ENCODE measurements at regions not wholly inside any gene's neighbourhood (a gene's known extent, or its start where the extent isn't known, plus 50 kb on each side); places are given as distances from the start of the nearest gene placed in this dataset.
A peak's percentile ranks its signal among the peaks of the same experiment; 100 is the strongest.
"Not testable (repeated sequence)": the region's sequence is repeated elsewhere in the genome, so short reads cannot be mapped to it uniquely, and the experiment has no call there.

GRCh38 chr9:30310711-30311110 lies 2073.7 kb upstream of the ACO1 start:
- Histone ChIP-seq H3K9ac (no peak overlapping the region), H3K4me2 (peak overlapping the region in 1 of 11 experiments; percentile 41; a peak in 1 of 22 replicates), H3K9me3 (replicated peaks in 1 of 11) (no peaks in the 10 kb centered on the region), H3K27me3 (no peaks in the 10 kb centered on the region), H3K4me3 (no peak overlapping the region), H3K36me3 (no peaks in the 10 kb centered on the region), H3K4me1 (peaks cover 0 to 8% (median 0%) of the 10 kb centered on the region in 10 experiments; a peak in 2 of 20 replicates), H4K20me1 (no peaks in the 10 kb centered on the region), H3K27ac (no peak overlapping the region)
- TF ChIP-seq Cebpa-rat (IDR thresholded peaks at IDR 0.05) = no peak

GRCh38 chr9:30329431-30329830 lies 2055.0 kb upstream of the ACO1 start:
- Histone ChIP-seq H3K9me3 (replicated peaks in 1 of 11) (no peaks in the 10 kb centered on the region), H3K27ac (no peak overlapping the region), H3K9ac (no peak overlapping the region), H3K4me3 (no peak overlapping the region), H3K27me3 (no peaks in the 10 kb centered on the region), H3K4me1 (no peaks in the 10 kb centered on the region), H4K20me1 (no peaks in the 10 kb centered on the region), H3K4me2 (no peak overlapping the region), H3K36me3 (no peaks in the 10 kb centered on the region)
- TF ChIP-seq Cebpa-rat (IDR thresholded peaks at IDR 0.05) = no peak

DNA sequence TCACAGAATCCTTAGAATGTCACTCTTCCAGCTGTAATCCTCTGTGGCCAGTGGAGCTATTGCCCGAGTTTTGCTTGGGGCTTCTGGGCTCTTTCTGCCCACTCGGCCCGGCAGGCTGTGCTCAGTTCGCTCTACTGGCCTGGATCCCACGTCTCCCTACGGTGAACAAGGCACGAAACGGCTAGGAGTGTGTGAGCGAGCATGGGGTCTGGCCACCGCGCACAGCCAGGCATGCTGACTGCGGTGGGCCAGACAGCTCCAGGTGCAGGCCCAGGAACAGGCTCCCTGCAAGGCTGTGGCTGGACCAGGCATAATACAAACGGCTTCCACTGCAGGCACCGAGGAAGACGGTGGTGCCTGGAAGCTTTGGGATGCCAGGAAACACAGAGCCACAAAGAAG lies 2035.5 kb upstream of the ACO1 start:
- Histone ChIP-seq H3K9ac (no peak overlapping the region), H3K4me3 (no peak overlapping the region), H3K27ac (no peak overlapping the region), H3K27me3 (no peaks in the 10 kb centered on the region), H3K9me3 (replicated peaks in 1 of 11) (peaks cover 0 to 3% (median 0%) of the 10 kb centered on the region in 11 experiments; a peak in 1 of 22 replicates), H3K4me2 (no peak overlapping the region), H3K4me1 (no peaks in the 10 kb centered on the region), H4K20me1 (no peaks in the 10 kb centered on the region), H3K36me3 (no peaks in the 10 kb centered on the region)
- no peak for TF ChIP-seq Cebpa-rat (IDR thresholded peaks at IDR 0.05)

GRCh38 chr9:30349526-30350513 lies 2034.6 kb upstream of the ACO1 start:
- no peaks in the 10 kb centered on the region for H3K36me3 ChIP-seq
- no peak overlapping the region for H3K4me2 ChIP-seq
- H3K9me3 ChIP-seq (replicated peaks in 1 of 11) = peaks cover 0 to 3% (median 0%) of the 10 kb centered on the region in 11 experiments; a peak in 1 of 22 replicates
- H3K9ac ChIP-seq = no peak overlapping the region
- TF ChIP-seq Cebpa-rat (IDR thresholded peaks at IDR 0.05) = no peak
- no peaks in the 10 kb centered on the region for H3K27me3 ChIP-seq
- no peak overlapping the region for H3K27ac ChIP-seq
- no peak overlapping the region for H3K4me3 ChIP-seq
- no peaks in the 10 kb centered on the region for H4K20me1 ChIP-seq
- H3K4me1 ChIP-seq = no peaks in the 10 kb centered on the region

- Histone ChIP-seq H3K27me3 (no peaks in the 10 kb centered on the region), H3K9ac (no peak overlapping the region), H3K36me3 (no peaks in the 10 kb centered on the region), H3K9me3 (replicated peaks in 1 of 11) (no peaks in the 10 kb centered on the region), H4K20me1 (no peaks in the 10 kb centered on the region), H3K4me2 (no peak overlapping the region), H3K4me1 (no peaks in the 10 kb centered on the region), H3K4me3 (no peak overlapping the region), H3K27ac (no peak overlapping the region)
- no peak for TF ChIP-seq Cebpa-rat (IDR thresholded peaks at IDR 0.05)
Measured at GRCh38 chr9:30356221-30356620, 2028.2 kb upstream of the ACO1 start.

- no peaks in the 10 kb centered on the region for H3K4me1 ChIP-seq
- no peaks in the 10 kb centered on the region for H4K20me1 ChIP-seq
- no peak overlapping the region for H3K27ac ChIP-seq
- no peak overlapping the region for H3K9ac ChIP-seq
- H3K27me3 ChIP-seq = no peaks in the 10 kb centered on the region
- H3K36me3 ChIP-seq = no peaks in the 10 kb centered on the region
- H3K4me3 ChIP-seq = no peak overlapping the region
- no peaks in the 10 kb centered on the region for H3K9me3 ChIP-seq (replicated peaks in 1 of 11)
- no peak for TF ChIP-seq Cebpa-rat (IDR thresholded peaks at IDR 0.05)
- H3K4me2 ChIP-seq = no peak overlapping the region
Measured at GRCh38 chr9:30362373-30362772, 2022.1 kb upstream of the ACO1 start.

DNA sequence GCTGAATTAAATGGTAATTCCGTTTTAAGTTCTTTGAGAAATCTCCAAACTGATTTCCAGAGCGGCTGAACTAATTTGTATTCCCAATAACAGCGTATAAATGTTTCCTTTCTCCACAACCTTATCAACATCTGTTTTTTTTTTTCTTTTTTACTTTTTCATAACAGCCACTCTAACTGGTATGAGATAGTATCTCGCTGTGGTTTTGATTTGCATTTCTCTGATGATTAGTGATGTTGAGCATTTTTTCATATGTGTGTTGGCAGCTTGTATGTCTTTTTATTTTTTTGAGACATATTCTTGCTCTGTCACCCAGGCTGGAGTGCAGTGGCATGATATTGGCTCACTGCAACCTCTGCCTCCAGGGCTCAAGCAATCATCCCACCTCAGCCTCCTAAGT lies 2018.3 kb upstream of the ACO1 start:
- not testable (repeated sequence) for H3K4me2 ChIP-seq; H4K20me1 ChIP-seq; H3K9ac ChIP-seq; H3K27ac ChIP-seq; H3K36me3 ChIP-seq; H3K4me3 ChIP-seq; H3K27me3 ChIP-seq; H3K9me3 ChIP-seq (replicated peaks in 1 of 11); H3K4me1 ChIP-seq

DNA sequence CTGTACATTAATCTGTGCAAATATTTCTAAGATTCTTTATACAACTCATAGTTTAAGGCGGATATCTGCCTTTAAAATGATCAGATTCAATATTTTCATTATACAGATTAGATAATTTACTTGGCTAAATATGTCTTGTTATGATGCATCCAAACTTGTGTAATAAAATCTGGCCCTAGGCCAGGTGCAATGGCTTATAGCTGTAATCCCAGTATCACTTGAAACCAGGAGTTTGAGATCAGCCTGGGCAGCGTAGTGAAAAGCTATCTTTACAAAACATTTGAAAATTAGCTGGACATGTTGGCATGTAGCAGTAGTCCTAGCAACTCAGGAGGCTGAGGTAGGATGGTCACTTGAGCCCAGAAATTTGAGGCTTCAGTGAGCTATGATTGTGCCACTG lies 2002.2 kb upstream of the ACO1 start:
- Histone ChIP-seq H4K20me1 (no peaks in the 10 kb centered on the region), H3K4me2 (no peak overlapping the region)
- no peak for TF ChIP-seq Cebpa-rat (IDR thresholded peaks at IDR 0.05)

DNA sequence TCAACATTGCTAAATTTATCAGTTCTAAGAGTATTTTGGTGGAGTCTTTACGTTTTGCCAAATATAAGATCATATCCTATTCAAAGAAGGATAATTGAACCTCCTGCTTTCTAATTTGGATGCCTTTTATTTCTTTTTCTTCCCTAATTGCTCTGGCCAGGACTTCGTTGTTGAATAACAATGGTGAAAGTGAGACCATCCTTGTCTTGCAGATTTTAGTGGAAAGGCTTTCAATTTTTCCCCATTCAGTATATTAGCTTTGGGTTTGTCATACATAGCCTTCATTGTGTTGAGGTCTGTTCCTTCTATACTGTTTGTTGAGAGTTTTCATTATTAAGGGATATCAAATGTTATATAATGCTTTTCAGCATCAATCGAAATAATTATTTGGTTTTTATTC lies 1974.2 kb upstream of the ACO1 start:
- Histone ChIP-seq H3K4me2 (no peak overlapping the region), H3K4me1 (no peaks in the 10 kb centered on the region), H3K27ac (no peak overlapping the region), H4K20me1 (no peaks in the 10 kb centered on the region), H3K27me3 (no peaks in the 10 kb centered on the region), H3K9ac (no peak overlapping the region), H3K36me3 (no peaks in the 10 kb centered on the region), H3K9me3 (replicated peaks in 1 of 11) (peaks cover 0 to 21% (median 12%) of the 10 kb centered on the region in 11 experiments; a peak in 14 of 22 replicates), H3K4me3 (no peak overlapping the region)
- no peak for TF ChIP-seq Cebpa-rat (IDR thresholded peaks at IDR 0.05)

More for the DNA sequence above, 2002.2 kb upstream of the ACO1 start:
- Histone ChIP-seq H3K27ac (no peak overlapping the region), H3K4me1 (no peaks in the 10 kb centered on the region), H3K4me3 (no peak overlapping the region), H3K9me3 (replicated peaks in 1 of 11) (no peaks in the 10 kb centered on the region), H3K36me3 (no peaks in the 10 kb centered on the region), H3K27me3 (no peaks in the 10 kb centered on the region), H3K9ac (no peak overlapping the region)

DNA sequence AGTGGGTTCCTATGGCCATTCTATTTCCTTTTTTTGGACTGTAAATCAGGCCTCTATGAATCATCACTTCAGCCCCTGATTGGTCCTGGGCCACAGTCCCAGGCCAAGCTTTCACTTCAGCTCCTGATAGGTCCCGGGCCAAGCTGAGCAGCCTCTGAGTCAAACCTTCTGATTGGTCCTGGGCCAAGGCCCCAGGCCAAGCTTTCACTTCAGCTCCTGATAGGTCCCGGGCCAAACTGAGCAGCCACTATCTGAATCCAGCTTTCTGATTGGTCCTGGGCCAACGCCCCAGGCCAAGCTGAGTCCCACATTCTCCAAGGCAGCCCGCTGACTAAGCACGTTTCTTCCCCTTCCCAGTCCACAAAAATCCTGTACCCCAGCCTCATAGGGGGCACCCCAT lies 1972.9 kb upstream of the ACO1 start:
- H3K36me3 ChIP-seq = no peaks in the 10 kb centered on the region
- TF ChIP-seq Cebpa-rat (IDR thresholded peaks at IDR 0.05) = no peak
- no peak overlapping the region for H3K9ac ChIP-seq
- no peak overlapping the region for H3K4me3 ChIP-seq
- peaks cover 0 to 23% (median 12%) of the 10 kb centered on the region in 11 experiments; a peak in 14 of 22 replicates for H3K9me3 ChIP-seq (replicated peaks in 1 of 11)
- no peak overlapping the region for H3K4me2 ChIP-seq
- no peaks in the 10 kb centered on the region for H4K20me1 ChIP-seq
- no peak overlapping the region for H3K27ac ChIP-seq
- no peaks in the 10 kb centered on the region for H3K27me3 ChIP-seq
- H3K4me1 ChIP-seq = no peaks in the 10 kb centered on the region
